Neuronal stem cell (in vitro differentiated cells): ENCODE measurements at regions not wholly inside any gene's neighbourhood (a gene's known extent, or its start where the extent isn't known, plus 50 kb on each side); places are given as distances from the start of the nearest gene placed in this dataset.

Experiments used
- DNase-seq: peaks from one replicate; pipeline ENCODE4 v3.0.0-alpha.2; 2013; ENCODE audit warnings: low spot score
- H2AFZ ChIP-seq: one replicate; pipeline ENCODE4 v1.6.1; 2013; ENCODE audit warnings: mild to moderate bottlenecking, low read length, inconsistent platforms
- H2AK5ac ChIP-seq: 2 replicates; pipeline ENCODE4 v1.6.1; 2013; ENCODE audit warnings: low read depth, mild to moderate bottlenecking, inconsistent platforms, low read length, moderate library complexity, mixed read lengths
- H2BK120ac ChIP-seq: 2 replicates; pipeline ENCODE4 v1.6.1; 2013; ENCODE audit warnings: low read depth, mild to moderate bottlenecking, inconsistent platforms, low read length, moderate library complexity, mixed read lengths
- H2BK12ac ChIP-seq: one replicate; pipeline ENCODE4 v1.6.1; 2013; ENCODE audit warnings: low read length, inconsistent platforms
- H2BK15ac ChIP-seq: 2 replicates; pipeline ENCODE4 v1.6.1; 2013; ENCODE audit warnings: mild to moderate bottlenecking, low read length, inconsistent platforms, mixed read lengths
- H2BK5ac ChIP-seq: one replicate; pipeline ENCODE4 v1.6.1; 2013; ENCODE audit warnings: inconsistent platforms, mild to moderate bottlenecking, low read length, moderate library complexity
- H3K14ac ChIP-seq: one replicate; pipeline ENCODE4 v1.6.1; 2013; ENCODE audit warnings: low read length, inconsistent platforms
- H3K18ac ChIP-seq: 2 replicates; pipeline ENCODE4 v1.6.1; 2013; ENCODE audit warnings: low read length, inconsistent platforms
- H3K23ac ChIP-seq: 2 replicates; pipeline ENCODE4 v1.6.1; 2013; ENCODE audit warnings: low read depth, mild to moderate bottlenecking, mixed read lengths, low read length, inconsistent platforms; ENCODE audit not compliant: poor library complexity
- H3K27ac ChIP-seq: replicated peaks from 3 replicates; pipeline ENCODE4 v1.5.1; 2013; ENCODE audit warnings: low read length, inconsistent platforms
- H3K27me3 ChIP-seq, 3 experiments: 2 replicates each; pipeline ENCODE4 v1.6.1; 2013; ENCODE audit warnings: low read length in 3 of 3, mild to moderate bottlenecking in 2 of 3, inconsistent platforms in 1 of 3, low read depth in 1 of 3, mixed read lengths in 1 of 3, moderate library complexity in 1 of 3; ENCODE audit not compliant: control insufficient read depth in 3 of 3, insufficient read depth in 3 of 3
- H3K36me3 ChIP-seq, 2 donors: replicated peaks in 1 of 2; 2 replicates each; pipeline ENCODE4 v1.6.1; 2013; ENCODE audit warnings: low read length in 2 of 2; ENCODE audit not compliant: control insufficient read depth in 2 of 2, insufficient read depth in 2 of 2
- H3K4ac ChIP-seq: 2 replicates; pipeline ENCODE4 v1.6.1; 2013; ENCODE audit warnings: inconsistent platforms, mild to moderate bottlenecking, low read length, moderate library complexity
- H3K4me1 ChIP-seq, 2 donors: 1 replicate in 1 of 2; 2 replicates in 1 of 2; pipeline ENCODE4 v1.6.1; 2013; ENCODE audit warnings: low read length in 2 of 2, low read depth in 1 of 2; ENCODE audit not compliant: control insufficient read depth in 2 of 2, insufficient read depth in 1 of 2
- H3K4me2 ChIP-seq: one replicate; pipeline ENCODE4 v1.6.1; 2013; ENCODE audit warnings: mild to moderate bottlenecking, low read length, inconsistent platforms; ENCODE audit not compliant: insufficient read depth, poor library complexity, severe bottlenecking
- H3K4me3 ChIP-seq, 2 donors: 2 replicates each; pipeline ENCODE4 v1.5.1; 2013; ENCODE audit warnings: low read length in 2 of 2, mild to moderate bottlenecking in 2 of 2, inconsistent platforms in 1 of 2, moderate library complexity in 1 of 2
- H3K79me1 ChIP-seq: one replicate; pipeline ENCODE4 v1.6.1; 2013; ENCODE audit warnings: low read depth, mild to moderate bottlenecking, inconsistent platforms, low read length, moderate library complexity
- H3K9ac ChIP-seq: one replicate; pipeline ENCODE4 v1.6.1; 2013; ENCODE audit warnings: mild to moderate bottlenecking, low read depth, low read length, inconsistent platforms; ENCODE audit not compliant: poor library complexity
- H3K9me3 ChIP-seq, 2 donors: replicated peaks in 1 of 2; 2 replicates each; pipeline versions ENCODE3 to v1.6.1; 2013; ENCODE audit warnings: low read length in 2 of 2, mild to moderate bottlenecking in 2 of 2, inconsistent platforms in 1 of 2, low read depth in 1 of 2, mixed read lengths in 1 of 2, moderate library complexity in 1 of 2; ENCODE audit not compliant: control insufficient read depth in 2 of 2, insufficient read depth in 1 of 2
- H4K8ac ChIP-seq: one replicate; pipeline ENCODE4 v1.6.1; 2013; ENCODE audit warnings: low read depth, mild to moderate bottlenecking, inconsistent platforms, low read length, moderate library complexity
- H4K91ac ChIP-seq: one replicate; pipeline ENCODE4 v1.6.1; 2013; ENCODE audit warnings: low read length, low read depth, mild to moderate bottlenecking, inconsistent platforms; ENCODE audit not compliant: poor library complexity
- whole genome bisulfite sequencing, 2 donors: extraction: QIAGEN DNeasy Blood & Tissue Kit; methylation state at CpG; one replicate each; pipeline ENCODE4 v1.1.7; 2013; ENCODE audit warnings: missing lambda C conversion rate in 2 of 2, mixed read lengths in 1 of 2; ENCODE audit not compliant: insufficient read length in 2 of 2, insufficient replicate concordance in 1 of 2; ENCODE audit errors: extremely low coverage in 2 of 2; 5-methylcytosine and 5-hydroxymethylcytosine counted together

GRCh38 chr13:57918086-57918485 is 286.5 kb downstream of the PCDH17 start:
- no peak overlapping the region for H3K23ac ChIP-seq
- H3K4me3 ChIP-seq: no peak overlapping the region
- DNase-seq: no peak
- no peak overlapping the region for H4K8ac ChIP-seq
- no peak overlapping the region for H2AFZ ChIP-seq
- H3K4ac ChIP-seq: no peak overlapping the region
- no CpG with 5 or more reads among the region's 3 CpGs for WGBS, 2 donors
- no peaks in the 10 kb centered on the region for H3K27me3 ChIP-seq
- no peak overlapping the region for H2AK5ac ChIP-seq
- H3K9ac ChIP-seq: no peak overlapping the region
- no peak overlapping the region for H2BK15ac ChIP-seq
- no peak overlapping the region for H3K14ac ChIP-seq
- no peak overlapping the region for H3K18ac ChIP-seq
- H4K91ac ChIP-seq: no peak overlapping the region
- no peak overlapping the region for H2BK5ac ChIP-seq
- H3K4me2 ChIP-seq: no peak overlapping the region
- H3K4me1 ChIP-seq: peaks cover 2 to 4% of the 10 kb centered on the region in 2 donors
- H2BK120ac ChIP-seq: no peak overlapping the region
- H2BK12ac ChIP-seq: no peak overlapping the region
- H3K36me3 ChIP-seq: no peaks in the 10 kb centered on the region
- H3K79me1 ChIP-seq: no peaks in the 10 kb centered on the region
- no peak overlapping the region for H3K27ac ChIP-seq
- H3K9me3 ChIP-seq: no peaks in the 10 kb centered on the region

DNA sequence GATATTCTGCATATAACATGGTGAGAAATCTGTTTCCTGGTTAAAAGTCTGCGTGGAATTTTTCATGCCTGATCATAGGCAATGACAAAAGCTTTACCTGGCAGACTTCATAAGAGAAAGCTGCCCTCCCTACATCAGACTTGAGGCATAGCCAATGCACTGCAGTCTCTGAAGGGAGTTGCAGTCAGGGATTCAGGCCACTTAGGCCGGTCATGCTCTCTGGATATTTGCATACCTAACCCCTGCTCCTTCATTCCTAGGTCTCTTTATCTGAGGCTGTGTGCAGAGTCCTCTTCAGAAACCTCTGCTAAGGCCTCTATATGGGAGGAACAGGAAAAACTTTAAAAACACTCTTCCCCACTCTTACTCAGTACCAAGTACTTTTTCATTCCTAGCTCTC is 287.4 kb downstream of the PCDH17 start:
- Histone ChIP-seq H3K27ac (no peak overlapping the region), H3K9ac (no peak overlapping the region), H2BK12ac (no peak overlapping the region), H3K23ac (no peak overlapping the region), H2BK5ac (no peak overlapping the region), H3K9me3 (no peaks in the 10 kb centered on the region), H3K4me2 (no peak overlapping the region), H4K91ac (no peak overlapping the region), H2BK120ac (no peak overlapping the region), H3K4me3 (no peak overlapping the region), H4K8ac (no peak overlapping the region), H2AK5ac (no peak overlapping the region), H3K27me3 (no peaks in the 10 kb centered on the region), H3K36me3 (no peaks in the 10 kb centered on the region), H2AFZ (peak overlapping the region; percentile 79), H2BK15ac (no peak overlapping the region), H3K4ac (no peak overlapping the region), H3K18ac (no peak overlapping the region), H3K79me1 (no peaks in the 10 kb centered on the region), H3K14ac (no peak overlapping the region), H3K4me1 (peaks cover 2 to 4% of the 10 kb centered on the region in 2 donors)
- DNase-seq: no peak
- no CpG with 5 or more reads among the region's 2 CpGs for WGBS, 2 donors

- H3K18ac ChIP-seq: no peak overlapping the region
- H2AFZ ChIP-seq: peak overlapping the region; percentile 47
- H3K36me3 ChIP-seq: no peaks in the 10 kb centered on the region
- H2BK120ac ChIP-seq: no peak overlapping the region
- no peaks in the 10 kb centered on the region for H3K27me3 ChIP-seq
- no peaks in the 10 kb centered on the region for H3K9me3 ChIP-seq
- no peaks in the 10 kb centered on the region for H3K79me1 ChIP-seq
- no peak for DNase-seq
- H4K91ac ChIP-seq: no peak overlapping the region
- no peak overlapping the region for H4K8ac ChIP-seq
- H3K4ac ChIP-seq: no peak overlapping the region
- H2BK12ac ChIP-seq: no peak overlapping the region
- H3K9ac ChIP-seq: no peak overlapping the region
- no peak overlapping the region for H2BK5ac ChIP-seq
- H2AK5ac ChIP-seq: no peak overlapping the region
- no peak overlapping the region for H3K27ac ChIP-seq
- H3K4me3 ChIP-seq: no peak overlapping the region
- WGBS, 2 donors: no CpG with 5 or more reads among the region's 3 CpGs
- H2BK15ac ChIP-seq: no peak overlapping the region
- no peaks in the 10 kb centered on the region for H3K4me1 ChIP-seq
- no peak overlapping the region for H3K14ac ChIP-seq
- no peak overlapping the region for H3K23ac ChIP-seq
- H3K4me2 ChIP-seq: no peak overlapping the region
These were observed 293.7 kb downstream of the PCDH17 start for GRCh38 chr13:57925250-57925649.

- DNase-seq: no peak
- no peak overlapping the region for H3K23ac ChIP-seq
- no peak overlapping the region for H3K27ac ChIP-seq
- H3K18ac ChIP-seq: no peak overlapping the region
- no peaks in the 10 kb centered on the region for H3K9me3 ChIP-seq
- no peaks in the 10 kb centered on the region for H3K27me3 ChIP-seq
- no peak overlapping the region for H3K4ac ChIP-seq
- H2BK12ac ChIP-seq: no peak overlapping the region
- peak overlapping the region; percentile 47 for H2AFZ ChIP-seq
- H3K4me1 ChIP-seq: no peaks in the 10 kb centered on the region
- H3K9ac ChIP-seq: no peak overlapping the region
- H3K4me3 ChIP-seq: no peak overlapping the region
- no peak overlapping the region for H2BK120ac ChIP-seq
- no peak overlapping the region for H3K4me2 ChIP-seq
- whole genome bisulfite sequencing, 2 donors: no CpG with 5 or more reads among the region's 2 CpGs
- H2AK5ac ChIP-seq: no peak overlapping the region
- H4K8ac ChIP-seq: no peak overlapping the region
- H3K14ac ChIP-seq: no peak overlapping the region
- no peak overlapping the region for H2BK15ac ChIP-seq
- H3K79me1 ChIP-seq: no peaks in the 10 kb centered on the region
- no peak overlapping the region for H4K91ac ChIP-seq
- H3K36me3 ChIP-seq: no peaks in the 10 kb centered on the region
- no peak overlapping the region for H2BK5ac ChIP-seq
These were observed 294.2 kb downstream of the PCDH17 start for GRCh38 chr13:57925751-57926150.
